GDM1 (cell line): ENCODE measurements at regions not wholly inside any gene's neighbourhood (a gene's known extent, or its start where the extent isn't known, plus 50 kb on each side); places are given as distances from the start of the nearest gene placed in this dataset.
"Not testable (repeated sequence)": the region's sequence is repeated elsewhere in the genome, so short reads cannot be mapped to it uniquely, and the experiment has no call there.

Experiments used
- DNase-seq: peaks from one replicate; lab custom pipeline; 2025; lab: John Stamatoyannopoulos, UW

- no peak for DNase-seq
Measured at GRCh38 chr4:66554826-66555225, 884.5 kb upstream of the EPHA5 start.

GRCh38 chr4:66545301-66545700, 875.0 kb upstream of the EPHA5 start:
- not testable (repeated sequence) for DNase-seq

- no peak for DNase-seq
Measured at GRCh38 chr4:66544281-66544680, 874.0 kb upstream of the EPHA5 start.

GRCh38 chr4:66539745-66540144, 869.5 kb upstream of the EPHA5 start:
- no peak for DNase-seq

- DNase-seq, result no peak
Measured at GRCh38 chr4:66524781-66525180, 854.5 kb upstream of the EPHA5 start.

GRCh38 chr4:66522244-66522643, 852.0 kb upstream of the EPHA5 start:
- no peak for DNase-seq

- no peak for DNase-seq
Measured at GRCh38 chr4:66516940-66517339, 846.7 kb upstream of the EPHA5 start.

GRCh38 chr4:66506985-66507384, 836.7 kb upstream of the EPHA5 start:
- no peak for DNase-seq

GRCh38 chr4:66501997-66502396, 831.7 kb upstream of the EPHA5 start:
- no peak for DNase-seq

GRCh38 chr4:66490729-66491128, 820.4 kb upstream of the EPHA5 start:
- no peak for DNase-seq

GRCh38 chr4:66489783-66490452, 819.6 kb upstream of the EPHA5 start:
- no peak for DNase-seq

GRCh38 chr4:66489370-66489769, 819.1 kb upstream of the EPHA5 start:
- DNase-seq, result no peak

- no peak for DNase-seq
Measured at GRCh38 chr4:66486068-66486467, 815.8 kb upstream of the EPHA5 start.

- DNase-seq, result no peak
Measured at GRCh38 chr4:66482186-66482585, 811.9 kb upstream of the EPHA5 start.

GRCh38 chr4:66475596-66475995, 805.3 kb upstream of the EPHA5 start:
- no peak for DNase-seq

- no peak for DNase-seq
Measured at GRCh38 chr4:66465111-66465510, 794.8 kb upstream of the EPHA5 start.

GRCh38 chr4:66462890-66463289, 792.6 kb upstream of the EPHA5 start:
- DNase-seq, result not testable (repeated sequence)

- no peak for DNase-seq
Measured at GRCh38 chr4:66451741-66452140, 781.5 kb upstream of the EPHA5 start.

- DNase-seq, result no peak
Measured at GRCh38 chr4:66443008-66443407, 772.7 kb upstream of the EPHA5 start.

- no peak for DNase-seq
Measured at GRCh38 chr4:66439508-66439907, 769.2 kb upstream of the EPHA5 start.

GRCh38 chr4:66433706-66434105, 763.4 kb upstream of the EPHA5 start:
- DNase-seq, result no peak

GRCh38 chr4:66430856-66431255, 760.6 kb upstream of the EPHA5 start:
- no peak for DNase-seq

GRCh38 chr4:66429276-66429675, 759.0 kb upstream of the EPHA5 start:
- DNase-seq, result no peak

- DNase-seq, result no peak
Measured at GRCh38 chr4:66416425-66416824, 746.1 kb upstream of the EPHA5 start.

GRCh38 chr4:66404141-66404540, 733.9 kb upstream of the EPHA5 start:
- DNase-seq, result no peak
